ENCODE measurements at regions not wholly inside any gene's neighbourhood (a gene's known extent, or its start where the extent isn't known, plus 50 kb on each side); places are given as distances from the start of the nearest gene placed in this dataset.
A peak's percentile ranks its signal among the peaks of the same experiment; 100 is the strongest.

DNA sequence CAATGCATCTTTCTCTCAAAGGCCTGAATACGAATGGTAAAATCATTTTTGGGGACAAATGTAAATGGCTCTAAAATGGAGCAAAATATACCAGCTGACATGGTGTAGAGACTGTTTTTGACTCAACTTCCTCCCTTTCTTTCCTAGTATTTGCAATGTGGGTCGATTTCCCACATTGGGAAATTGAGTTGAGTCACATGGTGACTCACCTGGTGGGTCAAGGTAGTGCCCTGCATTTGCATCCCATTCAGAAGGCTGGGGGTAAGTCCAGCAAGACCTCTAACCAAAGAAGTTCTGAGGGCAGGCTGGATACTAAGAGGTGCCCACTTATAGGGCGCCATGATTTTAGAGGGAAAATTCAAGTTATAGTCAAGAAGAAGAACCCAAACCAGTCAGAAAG lies 179.6 kb upstream of the MPDZ start:
- TF ChIP-seq, protein P1, sequence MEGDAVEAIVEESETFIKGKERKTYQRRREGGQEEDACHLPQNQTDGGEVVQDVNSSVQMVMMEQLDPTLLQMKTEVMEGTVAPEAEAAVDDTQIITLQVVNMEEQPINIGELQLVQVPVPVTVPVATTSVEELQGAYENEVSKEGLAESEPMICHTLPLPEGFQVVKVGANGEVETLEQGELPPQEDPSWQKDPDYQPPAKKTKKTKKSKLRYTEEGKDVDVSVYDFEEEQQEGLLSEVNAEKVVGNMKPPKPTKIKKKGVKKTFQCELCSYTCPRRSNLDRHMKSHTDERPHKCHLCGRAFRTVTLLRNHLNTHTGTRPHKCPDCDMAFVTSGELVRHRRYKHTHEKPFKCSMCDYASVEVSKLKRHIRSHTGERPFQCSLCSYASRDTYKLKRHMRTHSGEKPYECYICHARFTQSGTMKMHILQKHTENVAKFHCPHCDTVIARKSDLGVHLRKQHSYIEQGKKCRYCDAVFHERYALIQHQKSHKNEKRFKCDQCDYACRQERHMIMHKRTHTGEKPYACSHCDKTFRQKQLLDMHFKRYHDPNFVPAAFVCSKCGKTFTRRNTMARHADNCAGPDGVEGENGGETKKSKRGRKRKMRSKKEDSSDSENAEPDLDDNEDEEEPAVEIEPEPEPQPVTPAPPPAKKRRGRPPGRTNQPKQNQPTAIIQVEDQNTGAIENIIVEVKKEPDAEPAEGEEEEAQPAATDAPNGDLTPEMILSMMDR (IDR thresholded peaks at IDR 0.05; ENCODE audit: borderline replicate concordance, extremely low read depth, insufficient read depth), result no peak
- H3K9ac ChIP-seq (ENCODE audit: low read length in 3 of 3), result no peak overlapping the region
- H3K27me3 ChIP-seq (ENCODE audit: control insufficient read depth, insufficient read depth, low read length), result no peaks in the 10 kb centered on the region
- no peak overlapping the region for H3K4me3 ChIP-seq (ENCODE audit: low read length in 3 of 3)
- H3K4me1 ChIP-seq (ENCODE audit: control insufficient read depth in 2 of 3, insufficient read depth in 2 of 3, low read depth in 1 of 3, low read length in 3 of 3), result no peaks in the 10 kb centered on the region
- no peaks in the 10 kb centered on the region for H3K36me3 ChIP-seq (ENCODE audit: control insufficient read depth in 2 of 3, insufficient read depth in 3 of 3, low read length in 3 of 3)
- FAIRE-seq, result no peak
- no peak overlapping the region for H3K27ac ChIP-seq (ENCODE audit: low read depth in 2 of 2, low read length in 2 of 2)
- no peaks in the 10 kb centered on the region for H3K9me3 ChIP-seq (ENCODE audit: control insufficient read depth in 2 of 3, insufficient read depth in 1 of 3, low read length in 3 of 3)
- intact Hi-C loops (cut with DNase I), result no loop called here
- no peak for DNase-seq

DNA sequence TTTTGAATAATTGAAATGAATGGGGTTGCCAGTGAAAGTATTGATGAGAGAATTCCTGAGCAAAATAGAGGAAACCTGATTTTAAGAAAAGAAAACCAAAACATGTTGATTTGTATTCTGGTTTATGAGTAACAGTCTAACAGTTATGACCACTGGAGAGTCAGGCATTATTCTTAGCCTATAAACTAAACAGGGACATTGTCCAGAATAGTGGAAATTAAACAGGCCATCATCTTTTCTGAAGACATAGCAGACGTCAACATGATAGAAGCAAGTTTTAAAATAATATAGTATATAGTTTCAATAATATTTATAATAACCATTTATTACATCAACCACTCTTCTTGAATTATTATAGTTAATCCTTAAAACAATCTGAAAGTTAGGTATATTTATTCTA lies 178.3 kb upstream of the MPDZ start:
- H3K9me3 ChIP-seq (ENCODE audit: control insufficient read depth in 2 of 3, insufficient read depth in 1 of 3, low read length in 3 of 3), result no peaks in the 10 kb centered on the region
- no peaks in the 10 kb centered on the region for H3K4me1 ChIP-seq (ENCODE audit: control insufficient read depth in 2 of 3, insufficient read depth in 2 of 3, low read depth in 1 of 3, low read length in 3 of 3)
- H3K4me3 ChIP-seq (ENCODE audit: low read length in 3 of 3), result no peak overlapping the region
- intact Hi-C loops (cut with DNase I), result no loop called here
- H3K36me3 ChIP-seq (ENCODE audit: control insufficient read depth in 2 of 3, insufficient read depth in 3 of 3, low read length in 3 of 3), result no peaks in the 10 kb centered on the region
- DNase-seq, result no peak
- no peaks in the 10 kb centered on the region for H3K27me3 ChIP-seq (ENCODE audit: control insufficient read depth, insufficient read depth, low read length)
- TF ChIP-seq, protein P1 (IDR thresholded peaks at IDR 0.05; ENCODE audit: borderline replicate concordance, extremely low read depth, insufficient read depth), result no peak
- H3K27ac ChIP-seq (ENCODE audit: low read depth in 2 of 2, low read length in 2 of 2), result no peak overlapping the region
- H3K9ac ChIP-seq (ENCODE audit: low read length in 3 of 3), result no peak overlapping the region
- peak; percentile 33 for FAIRE-seq

DNA sequence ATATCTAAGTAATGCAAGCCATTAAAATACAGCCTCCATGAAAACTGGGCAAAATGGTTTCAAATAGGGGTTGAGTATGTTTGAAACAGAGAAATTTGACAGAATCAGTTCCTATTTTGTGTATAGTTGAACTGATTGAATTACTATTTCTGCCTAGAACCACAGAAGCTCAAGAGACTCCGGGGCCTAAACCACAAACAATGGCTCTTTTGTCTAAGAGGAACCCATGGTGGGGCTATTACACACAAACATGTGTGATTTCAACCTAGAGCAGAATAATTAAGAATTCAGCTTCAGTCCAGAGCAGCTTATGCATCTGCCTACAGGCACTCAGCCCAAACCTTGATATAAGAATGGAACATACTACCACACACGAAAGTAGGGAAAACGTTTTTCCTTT lies 171.2 kb upstream of the MPDZ start:
- Histone ChIP-seq H3K27me3 (ENCODE audit: control insufficient read depth, insufficient read depth, low read length) (no peaks in the 10 kb centered on the region), H3K4me1 (ENCODE audit: control insufficient read depth in 2 of 3, insufficient read depth in 2 of 3, low read depth in 1 of 3, low read length in 3 of 3) (no peaks in the 10 kb centered on the region), H3K9me3 (ENCODE audit: control insufficient read depth in 2 of 3, insufficient read depth in 1 of 3, low read length in 3 of 3) (peaks cover 0 to 3% (median 0%) of the 10 kb centered on the region in 3 donors), H3K27ac (ENCODE audit: low read depth in 2 of 2, low read length in 2 of 2) (no peak overlapping the region), H3K9ac (ENCODE audit: low read length in 3 of 3) (no peak overlapping the region), H3K4me3 (ENCODE audit: low read length in 3 of 3) (no peak overlapping the region), H3K36me3 (ENCODE audit: control insufficient read depth in 2 of 3, insufficient read depth in 3 of 3, low read length in 3 of 3) (no peaks in the 10 kb centered on the region)
- DNase-seq (no peak), FAIRE-seq (no peak)
- TF ChIP-seq, protein P1 (IDR thresholded peaks at IDR 0.05; ENCODE audit: borderline replicate concordance, extremely low read depth, insufficient read depth), result no peak
- intact Hi-C loops (cut with DNase I), result no loop called here

DNA sequence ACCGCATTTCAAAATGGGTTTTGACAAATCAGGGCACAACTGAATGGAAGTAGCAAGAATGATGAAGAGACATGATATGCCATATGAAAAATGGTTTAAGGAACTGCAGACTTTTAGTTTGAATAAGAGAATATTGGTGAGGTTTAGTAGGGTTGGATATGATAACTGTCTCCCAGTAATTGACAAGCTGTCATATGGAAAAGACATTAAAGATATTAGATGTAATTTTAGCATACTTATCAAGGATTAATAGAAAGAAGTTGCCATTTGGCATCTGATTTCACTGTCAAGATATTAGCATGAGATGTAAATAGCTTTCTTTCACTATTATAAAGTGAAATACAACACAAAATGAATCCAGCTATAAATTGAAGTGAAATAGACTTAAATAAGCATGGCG lies 169.0 kb upstream of the MPDZ start:
- Histone ChIP-seq H3K4me1 (ENCODE audit: control insufficient read depth in 2 of 3, insufficient read depth in 2 of 3, low read depth in 1 of 3, low read length in 3 of 3) (no peaks in the 10 kb centered on the region), H3K27ac (ENCODE audit: low read depth in 2 of 2, low read length in 2 of 2) (no peak overlapping the region), H3K9me3 (ENCODE audit: control insufficient read depth in 2 of 3, insufficient read depth in 1 of 3, low read length in 3 of 3) (peaks cover 0 to 3% (median 0%) of the 10 kb centered on the region in 3 donors), H3K4me3 (ENCODE audit: low read length in 3 of 3) (no peak overlapping the region), H3K36me3 (ENCODE audit: control insufficient read depth in 2 of 3, insufficient read depth in 3 of 3, low read length in 3 of 3) (no peaks in the 10 kb centered on the region), H3K27me3 (ENCODE audit: control insufficient read depth, insufficient read depth, low read length) (peaks cover 5% of the 10 kb centered on the region), H3K9ac (ENCODE audit: low read length in 3 of 3) (no peak overlapping the region)
- DNase-seq (no peak), FAIRE-seq (no peak)
- TF ChIP-seq, protein P1 (IDR thresholded peaks at IDR 0.05; ENCODE audit: borderline replicate concordance, extremely low read depth, insufficient read depth), result no peak
- intact Hi-C loops (cut with DNase I), result no loop called here

Measured in kidney (tissue), 13 donors.